K562 (cell line): ENCODE measurements at regions not wholly inside any gene's neighbourhood (a gene's known extent, or its start where the extent isn't known, plus 50 kb on each side); places are given as distances from the start of the nearest gene placed in this dataset.

ENCODE experiments used
- ATAC-seq: fragments of 200-7000 bp; cut with Tn5 transposase; 3 replicates; pipeline ENCODE4 v1.9.1; 2020; ENCODE audit warnings: moderate library complexity
- BruUV-seq: library from RNA; stranded (reverse); fragments of 400-500 nt; replicated peaks from 2 replicates; lab custom pipeline; 2021; lab: Mats Ljungman, UMichigan
- CTCF ChIA-PET: fragments of 300-600 bp; formaldehyde crosslinking; extraction: SDS; loops from one replicate; lab custom pipeline; 2021; ENCODE audit warnings: low intra/inter-chr PET ratio; lab: Yijun Ruan, JAX
- POLR2A ChIA-PET: fragments of 300-600, 350-650 bp; sonication (Branson Sonifier 250); formaldehyde crosslinking; extraction: SDS; loops from one replicate; lab custom pipeline; 2021; ENCODE audit warnings: antibody characterized with exemption, inconsistent platforms; lab: Yijun Ruan, JAX
- DNase-seq, 4 experiments: peaks; one replicate each; pipeline versions ENCODE4 v3.0.0 to v3.0.0-alpha.2; 2011 to 2018; ENCODE audit warnings: low spot score in 3 of 4, mixed read lengths in 3 of 4; ENCODE audit errors: extremely low read depth in 1 of 4
- FAIRE-seq: peaks from 2 replicates; lab custom pipeline; 2011; peaks lifted over from hg19 to GRCh38; lab: Jason Lieb, UNC
- H2AFZ ChIP-seq: 2 replicates; pipeline ENCODE4 v1.6.0; 2011; ENCODE audit warnings: low read depth, low read length, control low read depth, inconsistent platforms
- H3K27ac ChIP-seq: fragments of 200-600 bp; 3 replicates; pipeline ENCODE4 v1.8.0; 2011; ENCODE audit warnings: low read depth, mild to moderate bottlenecking, control low read depth, inconsistent platforms, low read length, moderate library complexity, mixed read lengths; ENCODE audit errors: extremely low read depth
- H3K27me3 ChIP-seq, 2 experiments: fragments of 300-600 bp in 1 of 2; 2 replicates in 1 of 2; 3 replicates in 1 of 2; pipeline versions ENCODE4 v1.6.0 to v1.8.0; 2011; ENCODE audit warnings: inconsistent platforms in 2 of 2, low read length in 2 of 2, mild to moderate bottlenecking in 1 of 2, mixed read lengths in 1 of 2, moderate library complexity in 1 of 2; ENCODE audit not compliant: control insufficient read depth in 2 of 2, insufficient read depth in 2 of 2
- H3K36me3 ChIP-seq: fragments of 300-600 bp; 3 replicates; pipeline ENCODE4 v1.8.0; 2011; ENCODE audit warnings: mild to moderate bottlenecking, low read length, inconsistent platforms; ENCODE audit not compliant: control insufficient read depth, insufficient read depth
- H3K4me1 ChIP-seq, 2 experiments: fragments of 200-600 bp in 1 of 2; replicated peaks in 1 of 2; 2 replicates in 1 of 2; 3 replicates in 1 of 2; pipeline versions ENCODE4 v1.5.1 to v1.8.0; 2011; ENCODE audit warnings: inconsistent platforms in 2 of 2, low read length in 2 of 2, mild to moderate bottlenecking in 1 of 2, mixed read lengths in 1 of 2, moderate library complexity in 1 of 2; ENCODE audit not compliant: control insufficient read depth in 2 of 2, insufficient read depth in 2 of 2
- H3K4me2 ChIP-seq: 2 replicates; pipeline ENCODE4 v1.6.1; 2011; ENCODE audit warnings: low read length, control low read depth, inconsistent platforms, mixed read lengths; ENCODE audit not compliant: insufficient read depth
- H3K4me3 ChIP-seq: fragments of 200-600 bp; sonication (generic), shearing (Covaris generic); 2 replicates; pipeline ENCODE4 v1.5.1; 2016; ENCODE audit warnings: control low read depth, inconsistent platforms
- H3K79me2 ChIP-seq: fragments of 200-600 bp; 3 replicates; pipeline ENCODE4 v1.8.0; 2011; ENCODE audit warnings: low read length, inconsistent platforms; ENCODE audit not compliant: control insufficient read depth, insufficient read depth
- H3K9ac ChIP-seq, 2 experiments: 2 replicates each; pipeline versions ENCODE4 v1.6.0 to v1.6.1; 2011; ENCODE audit warnings: low read depth in 2 of 2, low read length in 2 of 2, control low read depth in 1 of 2, inconsistent platforms in 1 of 2, mild to moderate bottlenecking in 1 of 2, mixed read lengths in 1 of 2; ENCODE audit not compliant: insufficient read depth in 1 of 2
- H3K9me1 ChIP-seq: one replicate; pipeline ENCODE4 v1.6.0; 2011; ENCODE audit warnings: inconsistent platforms, mild to moderate bottlenecking, low read length, moderate library complexity; ENCODE audit not compliant: control insufficient read depth, insufficient read depth
- H3K9me3 ChIP-seq: replicated peaks from 2 replicates; pipeline ENCODE4 v1.5.1; 2011; ENCODE audit warnings: low read depth, low read length, inconsistent platforms; ENCODE audit not compliant: control insufficient read depth, insufficient read depth
- H4K20me1 ChIP-seq: replicated peaks from 2 replicates; pipeline ENCODE4 v1.6.1; 2011; ENCODE audit warnings: low read length, inconsistent platforms, mixed read lengths; ENCODE audit not compliant: control insufficient read depth, insufficient read depth
- ARID1B ChIP-seq: fragments of 450-650 bp; IDR thresholded peaks from 2 replicates; pipeline ENCODE4 v1.6.1; 2016; ENCODE audit warnings: antibody characterized with exemption, mild to moderate bottlenecking, inconsistent platforms
- ATF1 ChIP-seq, 2 experiments: fragments of 450-650 bp in 1 of 2; IDR thresholded peaks; 2 replicates each; pipeline ENCODE4 v1.6.1; 2016; ENCODE audit warnings: missing compliant biosample characterization in 1 of 2, missing genetic modification characterization in 1 of 2
- FOXK2 ChIP-seq, 2 experiments: fragments of 450-650 bp; IDR thresholded peaks in 1 of 2; conservative IDR thresholded peaks in 1 of 2; 2 replicates each; pipeline ENCODE4 v1.6.1; 2016; ENCODE audit warnings: low read depth in 2 of 2, mild to moderate bottlenecking in 1 of 2
- HMG20B ChIP-seq: fragments of 250-450 bp; sonication (Bioruptor Pico); IDR thresholded peaks from 2 replicates; pipeline ENCODE4 v1.5.0; 2021; ENCODE audit warnings: mild to moderate bottlenecking
- MTA1 ChIP-seq: fragments of 450-650 bp; IDR thresholded peaks from 2 replicates; pipeline ENCODE4 v1.6.1; 2017; ENCODE audit warnings: borderline replicate concordance
- TCF3 ChIP-seq: sonication (generic); formaldehyde crosslinking; IDR thresholded peaks from 2 replicates; pipeline ENCODE4 v1.4.0; 2020; ENCODE audit warnings: mild to moderate bottlenecking, missing genetic modification reagents
- ZBTB17 ChIP-seq: fragments of 450-650 bp; formaldehyde crosslinking; IDR thresholded peaks from 2 replicates; pipeline ENCODE4 v1.4.0; 2020; ENCODE audit warnings: mild to moderate bottlenecking
- ZNF165 ChIP-seq: fragments of 250-450 bp; sonication (Bioruptor Pico); IDR thresholded peaks from 2 replicates; pipeline ENCODE4 v1.4.0; 2020; ENCODE audit warnings: borderline replicate concordance
- ZNF175 ChIP-seq: fragments of 200-800 bp; sonication (Bioruptor generic); IDR thresholded peaks from 2 replicates; pipeline ENCODE4 v1.6.1; 2016; ENCODE audit warnings: low read depth, mild to moderate bottlenecking, missing genetic modification characterization, missing compliant biosample characterization
- WGBS: fragments of 100-300 bp; shearing (Covaris generic); methylation state at CpG from one replicate; pipeline ENCODE4 v1.1.6; 2016; ENCODE audit warnings: low coverage, mixed read lengths; ENCODE audit not compliant: insufficient coverage; ENCODE audit errors: missing lambda C conversion rate; 5-methylcytosine and 5-hydroxymethylcytosine counted together
- in situ Hi-C: fragments of 300-500 bp; cut with MboI; formaldehyde crosslinking; loops from 4 replicates; pipeline ENCODE4 v1.15.0; 2018; ENCODE audit warnings: inconsistent platforms, mixed read lengths
- intact Hi-C: fragments of 100-400 bp; cut with micrococcal nuclease; formaldehyde crosslinking; loops from 2 replicates; pipeline ENCODE4 v1.14.2; 2022
- TF ChIP-seq, protein P1 (sequence below): fragments of 450-650 bp; IDR thresholded peaks from 2 replicates; pipeline ENCODE4 v1.7.0; 2016; ENCODE audit warnings: borderline replicate concordance
- TF ChIP-seq, protein P2 (sequence below): sonication (generic); formaldehyde crosslinking; IDR thresholded peaks from 2 replicates; pipeline ENCODE4 v1.8.0; 2022; ENCODE audit warnings: mild to moderate bottlenecking, missing genetic modification reagents

DNA sequence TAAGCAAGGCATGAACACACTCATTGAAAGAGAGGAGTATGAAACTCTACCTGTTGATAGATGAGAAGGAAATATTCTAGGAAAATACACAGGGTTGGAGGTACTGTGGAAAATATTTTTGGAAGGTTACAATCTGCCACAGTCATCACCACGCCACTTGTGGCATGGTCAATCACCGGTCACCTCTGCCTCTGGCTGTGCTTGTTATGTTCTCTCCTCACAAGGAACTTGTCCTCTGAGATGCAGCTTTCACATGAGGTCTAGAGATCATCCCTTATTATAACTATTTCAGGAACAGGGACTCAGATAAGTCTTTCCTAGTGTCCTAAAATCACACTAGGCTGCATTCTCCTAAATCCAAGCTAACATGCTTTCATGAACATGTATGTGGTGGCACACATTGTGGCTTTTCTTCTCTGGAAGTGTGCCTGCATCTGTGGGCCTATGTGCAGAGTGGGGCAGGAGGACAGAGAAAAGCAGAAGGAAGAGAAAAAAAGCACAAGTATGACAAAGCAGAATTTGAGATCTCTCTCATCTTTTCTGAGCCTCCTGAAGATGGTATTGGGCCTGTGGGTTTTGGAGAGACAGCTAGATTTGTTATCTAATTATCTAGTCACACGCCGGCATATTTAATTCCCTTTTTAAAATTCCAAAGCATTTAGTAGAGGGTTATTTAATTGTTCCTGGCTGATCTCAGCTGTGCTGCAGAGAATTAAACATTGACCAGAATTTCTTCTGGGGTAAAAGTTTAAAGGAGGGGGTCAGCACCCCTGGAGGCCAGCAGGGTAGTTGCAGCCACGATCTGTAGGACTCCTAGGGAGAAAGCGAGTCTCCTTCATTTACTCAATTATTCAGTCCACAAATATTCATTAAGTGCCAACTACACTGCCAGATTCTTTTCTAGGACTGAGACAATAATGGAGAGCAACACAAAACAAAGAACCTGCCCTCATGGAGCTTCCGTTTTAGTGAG, 294.6 kb downstream of the RDH14 start:
- Histone ChIP-seq H2AFZ (no peak overlapping the region), H3K4me2 (no peak overlapping the region), H4K20me1 (no peaks in the 10 kb centered on the region), H3K9me3 (peaks cover 2% of the 10 kb centered on the region; the same call in 1 of the 2 replicates), H3K27ac (no peak overlapping the region), H3K4me1 (no peaks in the 10 kb centered on the region)
- POLR2A ChIA-PET, result interaction anchor here (0.5 to 1.2 kb wide), 2 partner anchors 11 to 30 kb away, joined by 3 read pairs; no protein-coding TSS in a partner anchor
- no TSS peak for BruUV-seq
- FAIRE-seq, result no peak
- CTCF ChIA-PET, result no interaction called here
- ATAC-seq, result no peak
- DNase-seq, result peak in 3 of 4 experiments; percentile 4 to 27 (median 20)
- intact Hi-C loops, result no loop called here
- no peak for TF ChIP-seq TCF3 (CRISPR knock-in tag)
- TF ChIP-seq, all 486 proteins: peak for 0
- no peak overlapping the region for H3K4me3 ChIP-seq
- H3K9me1 ChIP-seq, result no peaks in the 10 kb centered on the region
- H3K36me3 ChIP-seq, result no peaks in the 10 kb centered on the region
- H3K27me3 ChIP-seq, result no peaks in the 10 kb centered on the region
- in situ Hi-C loops, result no loop called here
- no peak overlapping the region for H3K9ac ChIP-seq
- H3K79me2 ChIP-seq, result no peaks in the 10 kb centered on the region
- 5% methylated on average over 7 of the region's 7 CpGs for WGBS

DNA sequence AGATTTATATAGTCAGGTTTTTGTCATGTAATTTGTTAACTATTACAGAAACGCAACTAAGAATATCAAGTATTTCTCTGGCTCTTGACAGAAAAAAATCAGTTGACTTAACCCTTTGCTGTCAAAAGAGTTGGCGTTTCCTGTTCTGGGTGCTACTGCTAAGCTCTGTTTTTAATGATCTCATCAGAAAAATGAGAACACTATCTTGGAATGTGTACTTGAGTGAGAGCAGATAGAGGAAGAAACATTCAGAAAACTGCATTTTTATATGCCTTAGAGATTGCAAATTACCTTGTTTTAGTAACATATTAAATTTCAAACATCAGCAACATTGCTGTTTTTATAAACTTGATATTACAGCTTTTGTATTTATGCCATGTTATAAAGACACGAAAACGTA, 297.9 kb downstream of the RDH14 start:
- FAIRE-seq, result no peak
- H3K27ac ChIP-seq, result no peak overlapping the region
- intact Hi-C loops (no loop called here), in situ Hi-C loops (no loop called here)
- H2AFZ ChIP-seq, result no peak overlapping the region
- no peak overlapping the region for H3K4me3 ChIP-seq
- H3K4me1 ChIP-seq, result no peaks in the 10 kb centered on the region
- ChIA-PET POLR2A (no interaction called here), CTCF (no interaction called here)
- no peaks in the 10 kb centered on the region for H3K27me3 ChIP-seq
- ATAC-seq, result no peak
- H3K36me3 ChIP-seq, result no peaks in the 10 kb centered on the region
- 0% methylated on average over 3 of the region's 4 CpGs for WGBS
- H3K9me1 ChIP-seq, result no peaks in the 10 kb centered on the region
- no peak overlapping the region for H3K4me2 ChIP-seq
- no peaks in the 10 kb centered on the region for H4K20me1 ChIP-seq
- peaks cover 2% of the 10 kb centered on the region; the same call in 1 of the 2 replicates for H3K9me3 ChIP-seq
- no peak overlapping the region for H3K9ac ChIP-seq
- no peak for DNase-seq
- BruUV-seq, result no TSS peak
- H3K79me2 ChIP-seq, result no peaks in the 10 kb centered on the region
- TF ChIP-seq, protein P1, sequence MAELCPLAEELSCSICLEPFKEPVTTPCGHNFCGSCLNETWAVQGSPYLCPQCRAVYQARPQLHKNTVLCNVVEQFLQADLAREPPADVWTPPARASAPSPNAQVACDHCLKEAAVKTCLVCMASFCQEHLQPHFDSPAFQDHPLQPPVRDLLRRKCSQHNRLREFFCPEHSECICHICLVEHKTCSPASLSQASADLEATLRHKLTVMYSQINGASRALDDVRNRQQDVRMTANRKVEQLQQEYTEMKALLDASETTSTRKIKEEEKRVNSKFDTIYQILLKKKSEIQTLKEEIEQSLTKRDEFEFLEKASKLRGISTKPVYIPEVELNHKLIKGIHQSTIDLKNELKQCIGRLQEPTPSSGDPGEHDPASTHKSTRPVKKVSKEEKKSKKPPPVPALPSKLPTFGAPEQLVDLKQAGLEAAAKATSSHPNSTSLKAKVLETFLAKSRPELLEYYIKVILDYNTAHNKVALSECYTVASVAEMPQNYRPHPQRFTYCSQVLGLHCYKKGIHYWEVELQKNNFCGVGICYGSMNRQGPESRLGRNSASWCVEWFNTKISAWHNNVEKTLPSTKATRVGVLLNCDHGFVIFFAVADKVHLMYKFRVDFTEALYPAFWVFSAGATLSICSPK, result no peak
- no peak for TF ChIP-seq FOXK2 (conservative IDR thresholded peaks at IDR 0.05 in 1 of 2, IDR thresholded peaks at IDR 0.05 in 1 of 2; ENCODE audit: low read depth in 2 of 2)
- TF ChIP-seq ZNF165, result no peak
- no peak for TF ChIP-seq HMG20B
- TF ChIP-seq, protein P2, sequence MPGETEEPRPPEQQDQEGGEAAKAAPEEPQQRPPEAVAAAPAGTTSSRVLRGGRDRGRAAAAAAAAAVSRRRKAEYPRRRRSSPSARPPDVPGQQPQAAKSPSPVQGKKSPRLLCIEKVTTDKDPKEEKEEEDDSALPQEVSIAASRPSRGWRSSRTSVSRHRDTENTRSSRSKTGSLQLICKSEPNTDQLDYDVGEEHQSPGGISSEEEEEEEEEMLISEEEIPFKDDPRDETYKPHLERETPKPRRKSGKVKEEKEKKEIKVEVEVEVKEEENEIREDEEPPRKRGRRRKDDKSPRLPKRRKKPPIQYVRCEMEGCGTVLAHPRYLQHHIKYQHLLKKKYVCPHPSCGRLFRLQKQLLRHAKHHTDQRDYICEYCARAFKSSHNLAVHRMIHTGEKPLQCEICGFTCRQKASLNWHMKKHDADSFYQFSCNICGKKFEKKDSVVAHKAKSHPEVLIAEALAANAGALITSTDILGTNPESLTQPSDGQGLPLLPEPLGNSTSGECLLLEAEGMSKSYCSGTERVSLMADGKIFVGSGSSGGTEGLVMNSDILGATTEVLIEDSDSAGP (CRISPR knock-in tag), result no peak
- TF ChIP-seq ZBTB17 (CRISPR knock-in tag), result no peak
- TF ChIP-seq ARID1B, result no peak
- TF ChIP-seq ATF1 (CRISPR knock-in tag; IDR thresholded peaks at IDR 0.05), result no peak
- no peak for TF ChIP-seq ATF1 (tag; IDR thresholded peaks at IDR 0.05)
- TF ChIP-seq MTA1, result no peak
- no peak for TF ChIP-seq ZNF175
